Small intestine (tissue), 7 donors: ENCODE measurements at regions not wholly inside any gene's neighbourhood (a gene's known extent, or its start where the extent isn't known, plus 50 kb on each side); places are given as distances from the start of the nearest gene placed in this dataset.

Source experiments
- DNase-seq, 2 donors: peaks; one replicate each; pipeline versions ENCODE4 v3.0.0 to v3.0.0-alpha.2; 2013
- FAIRE-seq: peaks from 2 replicates; lab custom pipeline; 2012; peaks lifted over from hg19 to GRCh38; lab: Jason Lieb, UNC
- H3K27ac ChIP-seq, 3 donors: one replicate each; pipeline ENCODE4 v1.5.1; 2013; ENCODE audit warnings: low read length in 2 of 3, mild to moderate bottlenecking in 2 of 3, control low read depth in 1 of 3, inconsistent platforms in 1 of 3, low read depth in 1 of 3, moderate library complexity in 1 of 3
- H3K27me3 ChIP-seq, 3 donors: one replicate each; pipeline ENCODE4 v1.6.1; 2013; ENCODE audit warnings: low read length in 3 of 3, inconsistent platforms in 1 of 3; ENCODE audit not compliant: control insufficient read depth in 3 of 3, insufficient read depth in 3 of 3
- H3K36me3 ChIP-seq, 3 donors: one replicate each; pipeline ENCODE4 v1.6.1; 2013; ENCODE audit warnings: low read length in 3 of 3, inconsistent platforms in 1 of 3, low read depth in 1 of 3, mild to moderate bottlenecking in 1 of 3, moderate library complexity in 1 of 3; ENCODE audit not compliant: control insufficient read depth in 3 of 3, insufficient read depth in 2 of 3
- H3K4me1 ChIP-seq, 3 donors: one replicate each; pipeline ENCODE4 v1.6.1; 2013; ENCODE audit warnings: low read length in 2 of 3, inconsistent platforms in 1 of 3, low read depth in 1 of 3, mild to moderate bottlenecking in 1 of 3, moderate library complexity in 1 of 3; ENCODE audit not compliant: control insufficient read depth in 3 of 3, insufficient read depth in 2 of 3
- H3K4me3 ChIP-seq, 3 donors: one replicate each; pipeline ENCODE4 v1.5.1; 2013; ENCODE audit warnings: low read length in 3 of 3, control low read depth in 1 of 3, inconsistent platforms in 1 of 3, low read depth in 1 of 3, mild to moderate bottlenecking in 1 of 3, moderate library complexity in 1 of 3
- H3K9me3 ChIP-seq, 2 donors: one replicate each; pipeline ENCODE4 v1.6.1; 2013; ENCODE audit warnings: low read depth in 1 of 2, low read length in 1 of 2; ENCODE audit not compliant: control insufficient read depth in 2 of 2, insufficient read depth in 1 of 2
- WGBS, 3 donors: extraction: QIAGEN DNeasy Blood & Tissue Kit; methylation state at CpG; one replicate each; pipeline ENCODE4 v1.1.7; 2013; 5-methylcytosine and 5-hydroxymethylcytosine counted together
- donor health status: healthy with polysubstance abuse.
- donor health status: control.
- donor health status: control.
- donor health status: Bipolar disorder and iron deficiency.
- donor health status: healthy.

DNA sequence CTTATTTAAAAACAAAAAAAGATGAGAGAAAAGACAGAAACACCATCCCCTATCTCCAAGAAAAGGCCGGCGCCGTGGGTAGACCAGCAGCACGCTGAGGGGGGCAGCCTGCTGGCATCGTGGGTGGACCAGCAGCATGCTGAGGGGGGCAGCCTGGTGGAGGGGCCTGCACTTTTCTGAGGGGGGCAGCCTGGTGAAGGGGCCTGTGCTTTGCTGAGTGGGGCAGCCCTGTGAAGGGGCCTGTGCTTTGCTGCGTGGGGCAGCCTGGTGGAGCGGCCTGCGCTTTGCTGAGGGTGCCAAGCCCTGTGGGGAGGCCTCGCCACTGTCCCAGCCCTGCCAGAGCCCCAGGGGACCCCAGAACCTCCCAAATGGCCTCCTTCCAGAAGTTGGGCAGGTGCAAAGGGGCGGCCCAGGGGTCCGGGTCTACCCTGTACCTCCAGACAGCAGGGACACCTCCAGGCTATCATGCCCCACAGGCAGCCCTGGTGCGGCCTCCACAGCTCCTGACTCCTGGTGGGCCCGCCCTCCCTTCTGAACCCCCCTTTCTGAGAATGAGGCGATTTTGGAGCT lies 1185.7 kb downstream of the BRD1 start:
- Histone ChIP-seq H3K36me3 (no peaks in the 10 kb centered on the region), H3K4me1 (no peaks in the 10 kb centered on the region), H3K27ac (no peak overlapping the region), H3K4me3 (no peak overlapping the region), H3K27me3 (no peaks in the 10 kb centered on the region), H3K9me3 (no peaks in the 10 kb centered on the region)
- WGBS, 3 donors, result 83 to 86% (median 83%) methylated on average over 11 to 14 of the region's 14 CpGs
- FAIRE-seq, result no peak
- no peak for DNase-seq

- FAIRE-seq, result no peak
- WGBS, 3 donors, result 63 to 72% (median 69%) methylated on average over 27 to 33 of the region's 33 CpGs
Observed at GRCh38 chr22:48640890-48641841, 1186.5 kb downstream of the BRD1 start.

DNA sequence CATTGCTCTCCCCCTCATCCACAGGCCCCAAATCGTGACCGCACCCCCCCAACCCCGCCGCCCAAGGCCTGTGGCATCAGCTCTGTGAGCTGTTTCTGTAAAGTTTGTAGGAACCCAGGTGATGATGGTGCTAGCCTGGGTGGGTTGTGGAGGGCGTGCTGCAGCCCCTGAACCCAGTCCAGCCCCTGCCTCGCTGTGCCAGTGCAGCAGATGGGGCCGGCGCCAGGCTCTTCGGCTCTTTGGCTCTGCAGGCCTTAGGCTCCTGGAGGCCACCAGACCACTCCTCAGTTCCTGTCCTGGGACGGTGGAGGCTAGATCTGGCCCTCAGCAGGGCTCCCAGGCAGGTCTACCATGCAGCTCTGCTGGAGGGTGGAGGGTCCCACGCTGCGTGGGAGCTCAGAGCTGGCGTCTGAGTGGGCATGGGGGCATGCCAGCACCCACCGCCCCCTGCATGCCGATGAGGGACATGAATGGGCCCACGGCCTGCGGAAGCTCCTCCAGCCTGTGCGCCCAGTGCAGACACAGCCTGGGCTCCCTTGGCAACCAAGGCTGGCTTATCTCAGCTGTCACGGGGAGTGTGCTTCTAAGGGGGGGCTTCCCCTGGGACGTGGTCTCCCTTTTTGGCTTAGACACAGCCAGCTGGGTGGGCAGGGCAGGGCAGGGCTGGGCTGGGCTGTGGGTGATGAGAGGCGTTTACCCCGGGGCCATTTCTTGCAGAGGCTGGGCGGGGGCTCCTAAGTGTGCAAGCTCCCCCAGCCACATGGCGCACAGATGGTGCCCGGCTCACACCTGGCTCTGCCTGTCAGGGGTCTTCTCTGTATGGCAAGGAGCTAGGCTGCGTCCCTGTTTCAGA lies 1187.6 kb downstream of the BRD1 start:
- Histone ChIP-seq H3K27me3 (no peaks in the 10 kb centered on the region), H3K27ac (no peak overlapping the region), H3K4me3 (no peak overlapping the region), H3K4me1 (no peaks in the 10 kb centered on the region), H3K9me3 (no peaks in the 10 kb centered on the region), H3K36me3 (no peaks in the 10 kb centered on the region)
- FAIRE-seq (no peak), DNase-seq (no peak)
- WGBS, 3 donors, result 70 to 78% (median 75%) methylated on average over 25 to 26 of the region's 26 CpGs

More at GRCh38 chr22:48640890-48641841, 1186.5 kb downstream of the BRD1 start:
- no peaks in the 10 kb centered on the region for H3K4me1 ChIP-seq
- no peak overlapping the region for H3K27ac ChIP-seq
- no peaks in the 10 kb centered on the region for H3K27me3 ChIP-seq
- no peaks in the 10 kb centered on the region for H3K36me3 ChIP-seq
- DNase-seq, result no peak
- H3K9me3 ChIP-seq, result no peaks in the 10 kb centered on the region
- no peak overlapping the region for H3K4me3 ChIP-seq

GRCh38 chr22:48639021-48639795 lies 1188.5 kb downstream of the BRD1 start:
- H3K27ac ChIP-seq, result no peak overlapping the region
- H3K4me1 ChIP-seq, result no peaks in the 10 kb centered on the region
- 66 to 85% (median 78%) methylated on average over 15 to 19 of the region's 19 CpGs for WGBS, 3 donors
- FAIRE-seq (no peak), DNase-seq (no peak)
- H3K36me3 ChIP-seq, result no peaks in the 10 kb centered on the region
- no peaks in the 10 kb centered on the region for H3K27me3 ChIP-seq
- H3K9me3 ChIP-seq, result no peaks in the 10 kb centered on the region
- H3K4me3 ChIP-seq, result no peak overlapping the region

- no peaks in the 10 kb centered on the region for H3K4me1 ChIP-seq
- no peak for DNase-seq
- WGBS, 3 donors, result 92 to 94% (median 93%) methylated on average over 16 of the region's 16 CpGs
- no peak overlapping the region for H3K27ac ChIP-seq
- H3K27me3 ChIP-seq, result no peaks in the 10 kb centered on the region
- H3K36me3 ChIP-seq, result no peaks in the 10 kb centered on the region
- H3K4me3 ChIP-seq, result no peak overlapping the region
- FAIRE-seq, result no peak
- H3K9me3 ChIP-seq, result no peaks in the 10 kb centered on the region
Observed at GRCh38 chr22:48637231-48637630, 1190.4 kb downstream of the BRD1 start.

DNA sequence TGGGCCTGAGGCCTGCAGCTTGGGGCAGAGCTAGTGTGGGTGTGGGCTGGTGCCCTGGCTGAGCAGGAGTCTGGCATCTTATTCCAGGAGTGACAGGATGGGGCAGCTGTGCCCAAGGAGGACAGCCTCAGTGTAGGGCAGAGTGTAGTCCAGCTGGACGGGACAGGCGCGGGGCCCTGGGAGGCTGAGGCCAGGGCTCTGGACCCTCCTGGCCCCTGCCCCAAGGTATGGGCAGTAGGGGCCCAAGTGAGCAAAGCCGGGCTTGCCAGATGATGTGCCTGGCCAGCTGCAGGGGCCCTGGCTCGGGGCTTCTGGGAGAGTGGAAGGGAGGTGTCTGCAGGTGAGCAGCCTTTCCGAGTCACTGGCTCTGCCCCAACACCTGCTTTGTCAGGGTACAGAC lies 1190.9 kb downstream of the BRD1 start:
- DNase-seq, result no peak
- Histone ChIP-seq H3K9me3 (no peaks in the 10 kb centered on the region), H3K4me3 (no peak overlapping the region), H3K27ac (no peak overlapping the region), H3K36me3 (no peaks in the 10 kb centered on the region), H3K4me1 (no peaks in the 10 kb centered on the region), H3K27me3 (no peaks in the 10 kb centered on the region)
- 62 to 86% (median 71%) methylated on average over 6 of the region's 6 CpGs for WGBS, 3 donors
- FAIRE-seq, result no peak

DNA sequence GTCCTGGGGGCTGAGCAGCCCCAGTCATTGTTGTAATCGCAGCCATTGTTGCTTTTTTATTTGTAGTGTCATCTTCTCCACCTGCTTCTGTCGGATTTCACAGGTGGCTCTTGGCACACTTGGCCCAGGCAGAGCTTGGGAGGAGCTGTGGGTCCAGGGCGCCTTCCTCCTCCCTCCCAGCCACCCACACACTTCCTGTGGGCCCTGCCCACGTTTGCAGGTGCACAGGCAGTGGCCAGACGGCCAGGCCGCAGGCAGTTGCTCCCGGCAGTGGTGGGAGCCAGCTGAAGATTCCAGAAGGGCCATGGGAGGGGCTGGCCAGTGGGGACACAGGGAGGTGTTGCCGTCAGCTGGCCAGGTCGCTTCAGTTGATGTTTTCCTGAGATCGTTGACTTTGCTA lies 1191.9 kb downstream of the BRD1 start:
- no peaks in the 10 kb centered on the region for H3K4me1 ChIP-seq
- H3K27me3 ChIP-seq, result no peaks in the 10 kb centered on the region
- no peak overlapping the region for H3K4me3 ChIP-seq
- FAIRE-seq (no peak), DNase-seq (no peak)
- 6 to 36% (median 11%) methylated on average over 10 of the region's 10 CpGs for WGBS, 3 donors
- H3K9me3 ChIP-seq, result no peaks in the 10 kb centered on the region
- H3K27ac ChIP-seq, result no peak overlapping the region
- no peaks in the 10 kb centered on the region for H3K36me3 ChIP-seq
